Fibroblast of lung (primary cell): ENCODE measurements at regions not wholly inside any gene's neighbourhood (a gene's known extent, or its start where the extent isn't known, plus 50 kb on each side); places are given as distances from the start of the nearest gene placed in this dataset.

Experiments
- CTCF ChIP-seq, 2 donors: IDR thresholded peaks in 1 of 2; conservative IDR thresholded peaks in 1 of 2; 1 replicate in 1 of 2; 2 replicates in 1 of 2; pipeline ENCODE4 v1.5.1; 2011 to 2012; ENCODE audit warnings: low read length in 2 of 2, control low read depth in 1 of 2, inconsistent platforms in 1 of 2, low read depth in 1 of 2, mild to moderate bottlenecking in 1 of 2
- EZH2 ChIP-seq: IDR thresholded peaks from 2 replicates; pipeline ENCODE4 v1.5.1; 2012; ENCODE audit warnings: low read length, control low read depth, mild to moderate bottlenecking; ENCODE audit errors: missing control alignments

- no peak for TF ChIP-seq CTCF (conservative IDR thresholded peaks at IDR 0.05 in 1 of 2, IDR thresholded peaks at IDR 0.05 in 1 of 2; ENCODE audit: low read depth in 1 of 2, low read length in 2 of 2)
- no peak for TF ChIP-seq EZH2
These were observed 715.7 kb downstream of the DIAPH3 start for GRCh38 chr13:59447846-59448620.
